HepG2 (cell line): ENCODE measurements at regions not wholly inside any gene's neighbourhood (a gene's known extent, or its start where the extent isn't known, plus 50 kb on each side); places are given as distances from the start of the nearest gene placed in this dataset.

Source experiments
- AGO1 ChIP-seq: fragments of 200-400 bp; formaldehyde crosslinking; IDR thresholded peaks from 2 replicates; pipeline ENCODE4 v1.6.1; 2017; ENCODE audit warnings: mild to moderate bottlenecking, low read depth, low read length, moderate library complexity; ENCODE audit not compliant: poor library complexity, severe bottlenecking
- RFX1 ChIP-seq: fragments of 450-650 bp; IDR thresholded peaks from 2 replicates; pipeline ENCODE4 v1.6.1; 2017
- SSRP1 ChIP-seq: IDR thresholded peaks from 2 replicates; pipeline ENCODE4 v1.6.1; 2016; ENCODE audit warnings: control low read depth
- TMF1 ChIP-seq: sonication (generic); formaldehyde crosslinking; IDR thresholded peaks from 2 replicates; pipeline ENCODE4 v1.8.1; 2022; ENCODE audit warnings: low read depth, missing genetic modification reagents
- ZNF432 ChIP-seq: sonication (generic); formaldehyde crosslinking; IDR thresholded peaks from 2 replicates; pipeline ENCODE4 v1.5.0; 2020; ENCODE audit warnings: missing genetic modification reagents, mild to moderate bottlenecking, borderline replicate concordance
- ZNF572 ChIP-seq: sonication (generic); formaldehyde crosslinking; IDR thresholded peaks from 2 replicates; pipeline ENCODE4 v1.5.1; 2020; ENCODE audit warnings: mild to moderate bottlenecking, missing genetic modification reagents
- TF ChIP-seq, protein P1 (sequence below): sonication (generic); formaldehyde crosslinking; IDR thresholded peaks from 2 replicates; pipeline ENCODE4 v1.4.0; 2020; ENCODE audit warnings: missing genetic modification reagents
- TF ChIP-seq, protein P2 (sequence below): sonication (generic); formaldehyde crosslinking; IDR thresholded peaks from 2 replicates; pipeline ENCODE4 v1.4.0; 2020; ENCODE audit warnings: low read depth, mild to moderate bottlenecking, missing genetic modification reagents
- TF ChIP-seq, protein P3 (sequence below): conservative IDR thresholded peaks from 2 replicates; pipeline ENCODE4 v1.6.1; 2018; ENCODE audit warnings: missing genetic modification reagents
- TF ChIP-seq, protein P4 (sequence below): sonication (generic); formaldehyde crosslinking; IDR thresholded peaks from 2 replicates; pipeline ENCODE4 v1.5.0; 2020; ENCODE audit warnings: mild to moderate bottlenecking, missing genetic modification reagents, borderline replicate concordance
- TF ChIP-seq, protein P5 (sequence below): sonication (generic); formaldehyde crosslinking; IDR thresholded peaks from 2 replicates; pipeline ENCODE4 v1.5.1; 2020; ENCODE audit warnings: missing genetic modification reagents, mild to moderate bottlenecking, borderline replicate concordance

DNA sequence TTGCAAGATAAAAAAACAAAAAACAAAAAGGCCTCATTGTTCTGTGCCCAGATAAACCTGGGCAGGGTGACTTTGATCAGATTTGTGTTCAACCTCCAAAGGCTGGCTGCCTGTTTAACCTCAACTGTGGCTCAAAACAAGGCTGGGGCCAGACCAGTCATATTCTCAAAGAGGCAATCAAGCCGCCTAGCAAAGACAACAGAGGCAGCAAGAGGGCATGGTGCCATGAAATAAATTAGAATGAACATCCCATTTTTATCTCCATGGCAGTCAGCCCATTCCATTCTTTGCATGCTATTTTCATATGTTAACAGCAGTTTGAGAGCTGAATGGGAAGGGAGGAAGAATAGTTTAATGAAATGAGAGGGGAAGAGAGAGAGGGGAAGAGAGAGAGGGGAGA, 1150.3 kb downstream of the TYW1 start (continued):
- TF ChIP-seq, protein P1, sequence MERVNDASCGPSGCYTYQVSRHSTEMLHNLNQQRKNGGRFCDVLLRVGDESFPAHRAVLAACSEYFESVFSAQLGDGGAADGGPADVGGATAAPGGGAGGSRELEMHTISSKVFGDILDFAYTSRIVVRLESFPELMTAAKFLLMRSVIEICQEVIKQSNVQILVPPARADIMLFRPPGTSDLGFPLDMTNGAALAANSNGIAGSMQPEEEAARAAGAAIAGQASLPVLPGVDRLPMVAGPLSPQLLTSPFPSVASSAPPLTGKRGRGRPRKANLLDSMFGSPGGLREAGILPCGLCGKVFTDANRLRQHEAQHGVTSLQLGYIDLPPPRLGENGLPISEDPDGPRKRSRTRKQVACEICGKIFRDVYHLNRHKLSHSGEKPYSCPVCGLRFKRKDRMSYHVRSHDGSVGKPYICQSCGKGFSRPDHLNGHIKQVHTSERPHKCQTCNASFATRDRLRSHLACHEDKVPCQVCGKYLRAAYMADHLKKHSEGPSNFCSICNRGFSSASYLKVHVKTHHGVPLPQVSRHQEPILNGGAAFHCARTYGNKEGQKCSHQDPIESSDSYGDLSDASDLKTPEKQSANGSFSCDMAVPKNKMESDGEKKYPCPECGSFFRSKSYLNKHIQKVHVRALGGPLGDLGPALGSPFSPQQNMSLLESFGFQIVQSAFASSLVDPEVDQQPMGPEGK, result no peak
- TF ChIP-seq AGO1, result no peak
- no peak for TF ChIP-seq SSRP1 (CRISPR knock-in tag)
- TF ChIP-seq, protein P2, sequence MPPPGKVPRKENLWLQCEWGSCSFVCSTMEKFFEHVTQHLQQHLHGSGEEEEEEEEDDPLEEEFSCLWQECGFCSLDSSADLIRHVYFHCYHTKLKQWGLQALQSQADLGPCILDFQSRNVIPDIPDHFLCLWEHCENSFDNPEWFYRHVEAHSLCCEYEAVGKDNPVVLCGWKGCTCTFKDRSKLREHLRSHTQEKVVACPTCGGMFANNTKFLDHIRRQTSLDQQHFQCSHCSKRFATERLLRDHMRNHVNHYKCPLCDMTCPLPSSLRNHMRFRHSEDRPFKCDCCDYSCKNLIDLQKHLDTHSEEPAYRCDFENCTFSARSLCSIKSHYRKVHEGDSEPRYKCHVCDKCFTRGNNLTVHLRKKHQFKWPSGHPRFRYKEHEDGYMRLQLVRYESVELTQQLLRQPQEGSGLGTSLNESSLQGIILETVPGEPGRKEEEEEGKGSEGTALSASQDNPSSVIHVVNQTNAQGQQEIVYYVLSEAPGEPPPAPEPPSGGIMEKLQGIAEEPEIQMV, result no peak
- TF ChIP-seq RFX1, result no peak
- TF ChIP-seq TMF1 (CRISPR knock-in tag), result no peak
- TF ChIP-seq, protein P3, sequence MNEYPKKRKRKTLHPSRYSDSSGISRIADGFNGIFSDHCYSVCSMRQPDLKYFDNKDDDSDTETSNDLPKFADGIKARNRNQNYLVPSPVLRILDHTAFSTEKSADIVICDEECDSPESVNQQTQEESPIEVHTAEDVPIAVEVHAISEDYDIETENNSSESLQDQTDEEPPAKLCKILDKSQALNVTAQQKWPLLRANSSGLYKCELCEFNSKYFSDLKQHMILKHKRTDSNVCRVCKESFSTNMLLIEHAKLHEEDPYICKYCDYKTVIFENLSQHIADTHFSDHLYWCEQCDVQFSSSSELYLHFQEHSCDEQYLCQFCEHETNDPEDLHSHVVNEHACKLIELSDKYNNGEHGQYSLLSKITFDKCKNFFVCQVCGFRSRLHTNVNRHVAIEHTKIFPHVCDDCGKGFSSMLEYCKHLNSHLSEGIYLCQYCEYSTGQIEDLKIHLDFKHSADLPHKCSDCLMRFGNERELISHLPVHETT, result no peak
- TF ChIP-seq ZNF572 (CRISPR knock-in tag), result no peak
- TF ChIP-seq ZNF432 (CRISPR knock-in tag), result no peak
- TF ChIP-seq, protein P4, sequence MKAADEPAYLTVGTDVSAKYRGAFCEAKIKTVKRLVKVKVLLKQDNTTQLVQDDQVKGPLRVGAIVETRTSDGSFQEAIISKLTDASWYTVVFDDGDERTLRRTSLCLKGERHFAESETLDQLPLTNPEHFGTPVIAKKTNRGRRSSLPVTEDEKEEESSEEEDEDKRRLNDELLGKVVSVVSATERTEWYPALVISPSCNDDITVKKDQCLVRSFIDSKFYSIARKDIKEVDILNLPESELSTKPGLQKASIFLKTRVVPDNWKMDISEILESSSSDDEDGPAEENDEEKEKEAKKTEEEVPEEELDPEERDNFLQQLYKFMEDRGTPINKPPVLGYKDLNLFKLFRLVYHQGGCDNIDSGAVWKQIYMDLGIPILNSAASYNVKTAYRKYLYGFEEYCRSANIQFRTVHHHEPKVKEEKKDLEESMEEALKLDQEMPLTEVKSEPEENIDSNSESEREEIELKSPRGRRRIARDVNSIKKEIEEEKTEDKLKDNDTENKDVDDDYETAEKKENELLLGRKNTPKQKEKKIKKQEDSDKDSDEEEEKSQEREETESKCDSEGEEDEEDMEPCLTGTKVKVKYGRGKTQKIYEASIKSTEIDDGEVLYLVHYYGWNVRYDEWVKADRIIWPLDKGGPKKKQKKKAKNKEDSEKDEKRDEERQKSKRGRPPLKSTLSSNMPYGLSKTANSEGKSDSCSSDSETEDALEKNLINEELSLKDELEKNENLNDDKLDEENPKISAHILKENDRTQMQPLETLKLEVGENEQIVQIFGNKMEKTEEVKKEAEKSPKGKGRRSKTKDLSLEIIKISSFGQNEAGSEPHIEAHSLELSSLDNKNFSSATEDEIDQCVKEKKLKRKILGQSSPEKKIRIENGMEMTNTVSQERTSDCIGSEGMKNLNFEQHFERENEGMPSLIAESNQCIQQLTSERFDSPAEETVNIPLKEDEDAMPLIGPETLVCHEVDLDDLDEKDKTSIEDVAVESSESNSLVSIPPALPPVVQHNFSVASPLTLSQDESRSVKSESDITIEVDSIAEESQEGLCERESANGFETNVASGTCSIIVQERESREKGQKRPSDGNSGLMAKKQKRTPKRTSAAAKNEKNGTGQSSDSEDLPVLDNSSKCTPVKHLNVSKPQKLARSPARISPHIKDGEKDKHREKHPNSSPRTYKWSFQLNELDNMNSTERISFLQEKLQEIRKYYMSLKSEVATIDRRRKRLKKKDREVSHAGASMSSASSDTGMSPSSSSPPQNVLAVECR (CRISPR knock-in tag), result no peak
- TF ChIP-seq, protein P5, sequence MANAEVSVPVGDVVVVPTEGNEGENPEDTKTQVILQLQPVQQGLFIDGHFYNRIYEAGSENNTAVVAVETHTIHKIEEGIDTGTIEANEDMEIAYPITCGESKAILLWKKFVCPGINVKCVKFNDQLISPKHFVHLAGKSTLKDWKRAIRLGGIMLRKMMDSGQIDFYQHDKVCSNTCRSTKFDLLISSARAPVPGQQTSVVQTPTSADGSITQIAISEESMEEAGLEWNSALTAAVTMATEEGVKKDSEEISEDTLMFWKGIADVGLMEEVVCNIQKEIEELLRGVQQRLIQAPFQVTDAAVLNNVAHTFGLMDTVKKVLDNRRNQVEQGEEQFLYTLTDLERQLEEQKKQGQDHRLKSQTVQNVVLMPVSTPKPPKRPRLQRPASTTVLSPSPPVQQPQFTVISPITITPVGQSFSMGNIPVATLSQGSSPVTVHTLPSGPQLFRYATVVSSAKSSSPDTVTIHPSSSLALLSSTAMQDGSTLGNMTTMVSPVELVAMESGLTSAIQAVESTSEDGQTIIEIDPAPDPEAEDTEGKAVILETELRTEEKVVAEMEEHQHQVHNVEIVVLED (CRISPR knock-in tag), result no peak
